ENCODE measurements at regions not wholly inside any gene's neighbourhood (a gene's known extent, or its start where the extent isn't known, plus 50 kb on each side); places are given as distances from the start of the nearest gene placed in this dataset.

- CTCF ChIA-PET: no interaction called here
- Histone ChIP-seq H3K27me3 (ENCODE audit: control insufficient read depth, insufficient read depth, low read length) (no peaks in the 10 kb centered on the region), H3K36me3 (ENCODE audit: control insufficient read depth, insufficient read depth, low read length) (no peaks in the 10 kb centered on the region), H3K4me3 (ENCODE audit: low read depth in 2 of 2, low read length in 2 of 2) (no peak overlapping the region), H3K9me3 (ENCODE audit: control insufficient read depth, insufficient read depth, low read depth, low read length) (no peaks in the 10 kb centered on the region), H3K27ac (ENCODE audit: low read length) (no peak overlapping the region), H3K4me1 (ENCODE audit: control insufficient read depth, insufficient read depth, low read length) (no peaks in the 10 kb centered on the region)
- POLR2A ChIA-PET: no interaction called here
- no peak for ATAC-seq
- DNase-seq (ENCODE audit: low read depth, low spot score): no peak
- no peak for TF ChIP-seq POLR2AphosphoS5 (IDR thresholded peaks at IDR 0.05; ENCODE audit: low read depth, low read length)
- intact Hi-C loops (cut with micrococcal nuclease; ENCODE audit: unreplicated experiment) (no loop called here), in situ Hi-C loops (cut with HindIII; ENCODE audit: low pct_unique_long_range_greater_than_20kb, low sequenced_read_pairs) (no loop called here)
- BruUV-seq (replicated peaks): no TSS peak
These were observed 217.6 kb upstream of the FN1 start for GRCh38 chr2:215653344-215654030.

- ChIA-PET POLR2A (no interaction called here), CTCF (no interaction called here)
- H3K36me3 ChIP-seq (ENCODE audit: control insufficient read depth, insufficient read depth, low read length): no peaks in the 10 kb centered on the region
- ATAC-seq (no peak), DNase-seq (ENCODE audit: low read depth, low spot score) (no peak)
- in situ Hi-C loops (cut with HindIII; ENCODE audit: low pct_unique_long_range_greater_than_20kb, low sequenced_read_pairs) (no loop called here), intact Hi-C loops (cut with micrococcal nuclease; ENCODE audit: unreplicated experiment) (no loop called here)
- no peak overlapping the region for H3K4me3 ChIP-seq (ENCODE audit: low read depth in 2 of 2, low read length in 2 of 2)
- H3K9me3 ChIP-seq (ENCODE audit: control insufficient read depth, insufficient read depth, low read depth, low read length): no peaks in the 10 kb centered on the region
- H3K4me1 ChIP-seq (ENCODE audit: control insufficient read depth, insufficient read depth, low read length): no peaks in the 10 kb centered on the region
- H3K27me3 ChIP-seq (ENCODE audit: control insufficient read depth, insufficient read depth, low read length): no peaks in the 10 kb centered on the region
- H3K27ac ChIP-seq (ENCODE audit: low read length): no peak overlapping the region
- TF ChIP-seq SIN3A (IDR thresholded peaks at IDR 0.05; ENCODE audit: borderline replicate concordance, insufficient read depth, low read depth, low read length) (no peak), POLR2AphosphoS5 (IDR thresholded peaks at IDR 0.05; ENCODE audit: low read depth, low read length) (no peak), REST (IDR thresholded peaks at IDR 0.05; ENCODE audit: insufficient read depth in 1 of 2, low read depth in 2 of 2, low read length in 1 of 2) (no peak), TCF7L2 (IDR thresholded peaks at IDR 0.05; ENCODE audit: low read depth, low read length) (no peak), CTCF (IDR thresholded peaks at IDR 0.05) (no peak)
- BruUV-seq (replicated peaks): no TSS peak
These were observed 216.5 kb upstream of the FN1 start for GRCh38 chr2:215652388-215652787.

- CTCF ChIA-PET: no interaction called here
- TF ChIP-seq TCF7L2 (IDR thresholded peaks at IDR 0.05; ENCODE audit: low read depth, low read length) (no peak), CTCF (IDR thresholded peaks at IDR 0.05) (no peak), POLR2AphosphoS5 (IDR thresholded peaks at IDR 0.05; ENCODE audit: low read depth, low read length) (no peak), SIN3A (IDR thresholded peaks at IDR 0.05; ENCODE audit: borderline replicate concordance, insufficient read depth, low read depth, low read length) (no peak), REST (IDR thresholded peaks at IDR 0.05; ENCODE audit: insufficient read depth in 1 of 2, low read depth in 2 of 2, low read length in 1 of 2) (no peak)
- intact Hi-C loops (cut with micrococcal nuclease; ENCODE audit: unreplicated experiment): no loop called here
These were observed 215.5 kb upstream of the FN1 start for GRCh38 chr2:215651412-215651811.

More at GRCh38 chr2:215651412-215651811, 215.5 kb upstream of the FN1 start:
- in situ Hi-C loops (cut with HindIII; ENCODE audit: low pct_unique_long_range_greater_than_20kb, low sequenced_read_pairs): no loop called here
- POLR2A ChIA-PET: no interaction called here
- no peak overlapping the region for H3K27ac ChIP-seq (ENCODE audit: low read length)
- H3K36me3 ChIP-seq (ENCODE audit: control insufficient read depth, insufficient read depth, low read length): no peaks in the 10 kb centered on the region
- BruUV-seq (replicated peaks): no TSS peak
- no peaks in the 10 kb centered on the region for H3K4me1 ChIP-seq (ENCODE audit: control insufficient read depth, insufficient read depth, low read length)
- no peaks in the 10 kb centered on the region for H3K27me3 ChIP-seq (ENCODE audit: control insufficient read depth, insufficient read depth, low read length)
- no peak overlapping the region for H3K4me3 ChIP-seq (ENCODE audit: low read depth in 2 of 2, low read length in 2 of 2)
- ATAC-seq (no peak), DNase-seq (ENCODE audit: low read depth, low spot score) (no peak)
- H3K9me3 ChIP-seq (ENCODE audit: control insufficient read depth, insufficient read depth, low read depth, low read length): no peaks in the 10 kb centered on the region
